B cell (primary cell): ENCODE measurements at regions not wholly inside any gene's neighbourhood (a gene's known extent, or its start where the extent isn't known, plus 50 kb on each side); places are given as distances from the start of the nearest gene placed in this dataset.

Source experiments
- ATAC-seq: fragments of 200-7000 bp; cut with Tn5 transposase; one replicate; pipeline ENCODE4 v1.10.0; 2021; ENCODE audit warnings: low read depth, mild to moderate bottlenecking, moderate number of reproducible peaks, moderate library complexity
- CTCF ChIA-PET: fragments of 350-600 bp; sonication (Branson Sonifier 250); formaldehyde crosslinking; loops from one replicate; lab custom pipeline; 2021; ENCODE audit warnings: antibody characterized with exemption, inconsistent platforms; lab: Charles Lee
- POLR2A ChIA-PET: fragments of 350-600 bp; sonication (Branson Sonifier 250); formaldehyde crosslinking; loops from one replicate; lab custom pipeline; 2021; ENCODE audit warnings: antibody characterized with exemption; lab: Charles Lee
- DNase-seq: peaks from one replicate; pipeline ENCODE4 v3.0.0; 2013
- H2AFZ ChIP-seq: 2 replicates; pipeline ENCODE4 v1.6.1; 2012; ENCODE audit warnings: mild to moderate bottlenecking, low read depth, low read length; ENCODE audit not compliant: insufficient read depth, poor library complexity, severe bottlenecking
- H3K27ac ChIP-seq, 2 donors: 1 replicate in 1 of 2; 2 replicates in 1 of 2; pipeline ENCODE4 v1.5.1; 2012 to 2013; ENCODE audit warnings: low read length in 2 of 2, mild to moderate bottlenecking in 2 of 2, moderate library complexity in 1 of 2
- H3K27me3 ChIP-seq, 4 experiments: fragments of 200-600 bp in 1 of 4; sonication (generic) in 1 of 4; replicated peaks in 1 of 4; 1 replicate in 2 of 4; 2 replicates in 2 of 4; pipeline versions ENCODE4 v1.6.1 to v1.7.0; 2013 to 2016; ENCODE audit warnings: low read length in 3 of 4, mild to moderate bottlenecking in 2 of 4, mixed read lengths in 1 of 4, moderate library complexity in 1 of 4; ENCODE audit not compliant: insufficient read depth in 4 of 4, control insufficient read depth in 3 of 4; ENCODE audit errors: control extremely low read depth in 1 of 4
- H3K36me3 ChIP-seq, 2 experiments: replicated peaks in 1 of 2; 1 replicate in 1 of 2; 2 replicates in 1 of 2; pipeline versions ENCODE4 v1.6.1 to v1.7.1; 2013; ENCODE audit warnings: low read length in 1 of 2; ENCODE audit not compliant: insufficient read depth in 2 of 2, control insufficient read depth in 1 of 2; ENCODE audit errors: control extremely low read depth in 1 of 2, extremely low read depth in 1 of 2
- H3K4me1 ChIP-seq, 2 donors: fragments of 200-600 bp in 1 of 2; sonication (generic) in 1 of 2; 1 replicate in 1 of 2; 2 replicates in 1 of 2; pipeline versions ENCODE4 v1.5.1 to v1.6.1; 2013 to 2017; ENCODE audit warnings: low read length in 2 of 2; ENCODE audit not compliant: control insufficient read depth in 2 of 2, insufficient read depth in 2 of 2
- H3K4me2 ChIP-seq: replicated peaks from 2 replicates; pipeline ENCODE3; 2012; ENCODE audit warnings: mild to moderate bottlenecking, low read depth, low read length; ENCODE audit not compliant: poor library complexity, severe bottlenecking
- H3K4me3 ChIP-seq, 5 experiments: fragments of 200-600 bp in 1 of 5; sonication (generic) in 1 of 5; 1 replicate in 3 of 5; 2 replicates in 2 of 5; pipeline versions ENCODE4 v1.5.1 to v1.7.0; 2011 to 2016; ENCODE audit warnings: low read length in 4 of 5, mild to moderate bottlenecking in 4 of 5, low read depth in 2 of 5, control low read depth in 1 of 5, moderate library complexity in 1 of 5; ENCODE audit not compliant: insufficient read depth in 1 of 5; ENCODE audit errors: control extremely low read depth in 1 of 5, extremely low read depth in 1 of 5
- H3K79me2 ChIP-seq: fragments of 200-600 bp; sonication (generic); one replicate; pipeline ENCODE4 v1.6.0; 2016; ENCODE audit warnings: low read length; ENCODE audit not compliant: control insufficient read depth, insufficient read depth
- H3K9ac ChIP-seq: fragments of 200-600 bp; sonication (generic); 2 replicates; pipeline ENCODE4 v1.6.1; 2017; ENCODE audit warnings: mild to moderate bottlenecking, low read length, moderate library complexity
- H3K9me3 ChIP-seq, 3 donors: one replicate each; pipeline versions ENCODE4 v1.6.1 to v1.7.1; 2013; ENCODE audit warnings: low read length in 2 of 3; ENCODE audit not compliant: control insufficient read depth in 2 of 3, insufficient read depth in 1 of 3; ENCODE audit errors: control extremely low read depth in 1 of 3
- H4K20me1 ChIP-seq: 2 replicates; pipeline ENCODE4 v1.6.0; 2012; ENCODE audit warnings: mild to moderate bottlenecking, low read length; ENCODE audit not compliant: insufficient read depth, control insufficient read depth, poor library complexity, severe bottlenecking
- H3K27ac Mint-ChIP-seq: one replicate; pipeline ENCODE4 v1.8.0; 2021; ENCODE audit warnings: mixed read lengths
- H3K27me3 Mint-ChIP-seq: one replicate; pipeline ENCODE4 v1.8.0; 2021; ENCODE audit warnings: mixed read lengths
- H3K4me1 Mint-ChIP-seq: one replicate; pipeline ENCODE4 v1.8.0; 2021; ENCODE audit warnings: mixed read lengths
- H3K4me3 Mint-ChIP-seq: one replicate; pipeline ENCODE4 v1.8.0; 2021; ENCODE audit warnings: mixed read lengths
- H3K9me3 Mint-ChIP-seq: one replicate; pipeline ENCODE4 v1.8.0; 2022; ENCODE audit warnings: mixed read lengths; ENCODE audit not compliant: insufficient read depth
- EZH2 ChIP-seq: IDR thresholded peaks from 2 replicates; pipeline ENCODE4 v1.6.1; 2012; ENCODE audit warnings: borderline replicate concordance, low read depth, mild to moderate bottlenecking, moderate library complexity, low read length; ENCODE audit not compliant: insufficient read depth, poor library complexity, severe bottlenecking
- WGBS: methylation state at CpG from one replicate; pipeline ENCODE4 v1.1.5; 2013; ENCODE audit warnings: missing lambda C conversion rate; ENCODE audit not compliant: insufficient coverage; 5-methylcytosine and 5-hydroxymethylcytosine counted together
- intact Hi-C: fragments of 100-400 bp; cut with micrococcal nuclease; formaldehyde crosslinking; loops from one replicate; pipeline ENCODE4 v1.10.0; 2022
- TF ChIP-seq, protein P1 (sequence below): fragments of 200-600 bp; IDR thresholded peaks from one replicate; pipeline ENCODE4 v1.8.0; 2022; ENCODE audit warnings: antibody characterized with exemption, mild to moderate bottlenecking

DNA sequence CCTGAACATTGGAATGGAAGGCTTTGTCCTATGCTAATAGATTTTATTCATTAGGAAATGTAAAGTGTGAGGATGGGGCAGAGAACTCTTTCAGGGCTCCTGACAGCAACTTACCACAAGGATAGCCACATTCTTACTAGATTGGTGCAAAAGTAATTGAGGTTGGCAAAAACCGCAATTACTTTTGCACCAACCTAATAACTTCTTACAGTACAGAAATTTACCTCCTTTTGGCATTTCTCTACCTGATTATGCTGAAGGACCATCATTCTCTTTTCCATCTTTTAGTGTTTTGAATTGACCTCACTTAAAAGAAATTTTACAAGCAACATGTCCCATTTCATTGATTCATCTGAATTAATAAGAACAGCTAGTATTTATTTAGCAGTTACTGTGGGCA is 109.2 kb upstream of the AP1S2 start:
- Histone ChIP-seq H3K79me2 (no peaks in the 10 kb centered on the region), H3K27me3 (no peaks in the 10 kb centered on the region), H3K4me2 (no peak overlapping the region), H2AFZ (no peak overlapping the region), H3K27ac (no peak overlapping the region), H3K9me3 (no peaks in the 10 kb centered on the region), H3K9ac (no peak overlapping the region), H4K20me1 (no peaks in the 10 kb centered on the region), H3K36me3 (no peaks in the 10 kb centered on the region), H3K4me1 (no peaks in the 10 kb centered on the region), H3K4me3 (no peak overlapping the region)
- ChIA-PET POLR2A (no interaction called here), CTCF (no interaction called here)
- Mint-ChIP-seq H3K4me3 (no peak overlapping the region), H3K27me3 (no peaks in the 10 kb centered on the region), H3K27ac (no peak overlapping the region), H3K4me1 (no peaks in the 10 kb centered on the region), H3K9me3 (no peaks in the 10 kb centered on the region)
- ATAC-seq (no peak), DNase-seq (no peak)
- no CpG with 5 or more reads among the region's 1 CpG for WGBS
- TF ChIP-seq, protein P1, sequence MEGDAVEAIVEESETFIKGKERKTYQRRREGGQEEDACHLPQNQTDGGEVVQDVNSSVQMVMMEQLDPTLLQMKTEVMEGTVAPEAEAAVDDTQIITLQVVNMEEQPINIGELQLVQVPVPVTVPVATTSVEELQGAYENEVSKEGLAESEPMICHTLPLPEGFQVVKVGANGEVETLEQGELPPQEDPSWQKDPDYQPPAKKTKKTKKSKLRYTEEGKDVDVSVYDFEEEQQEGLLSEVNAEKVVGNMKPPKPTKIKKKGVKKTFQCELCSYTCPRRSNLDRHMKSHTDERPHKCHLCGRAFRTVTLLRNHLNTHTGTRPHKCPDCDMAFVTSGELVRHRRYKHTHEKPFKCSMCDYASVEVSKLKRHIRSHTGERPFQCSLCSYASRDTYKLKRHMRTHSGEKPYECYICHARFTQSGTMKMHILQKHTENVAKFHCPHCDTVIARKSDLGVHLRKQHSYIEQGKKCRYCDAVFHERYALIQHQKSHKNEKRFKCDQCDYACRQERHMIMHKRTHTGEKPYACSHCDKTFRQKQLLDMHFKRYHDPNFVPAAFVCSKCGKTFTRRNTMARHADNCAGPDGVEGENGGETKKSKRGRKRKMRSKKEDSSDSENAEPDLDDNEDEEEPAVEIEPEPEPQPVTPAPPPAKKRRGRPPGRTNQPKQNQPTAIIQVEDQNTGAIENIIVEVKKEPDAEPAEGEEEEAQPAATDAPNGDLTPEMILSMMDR: no peak
- TF ChIP-seq EZH2: no peak
- intact Hi-C loops: no loop called here

DNA sequence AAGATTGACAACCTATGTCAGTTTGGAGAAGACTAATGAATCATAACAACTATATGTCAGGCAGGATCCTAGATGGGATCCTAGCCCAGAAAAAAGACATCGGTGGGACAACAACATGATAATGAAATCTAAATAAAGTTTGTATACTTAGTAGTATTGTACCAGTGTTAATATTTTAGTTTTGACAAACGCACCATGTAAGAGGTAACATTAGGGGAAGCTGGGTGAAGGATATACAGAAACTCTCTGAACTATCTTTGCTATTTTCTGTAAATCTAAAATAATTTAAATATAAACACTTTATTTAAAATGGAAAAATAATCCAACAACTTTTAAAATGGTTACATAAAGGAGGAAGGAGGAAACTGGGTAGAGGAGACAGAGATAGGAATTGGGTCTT is 105.6 kb upstream of the AP1S2 start:
- Histone ChIP-seq H3K9me3 (no peaks in the 10 kb centered on the region), H3K9ac (no peak overlapping the region), H3K36me3 (no peaks in the 10 kb centered on the region), H4K20me1 (no peaks in the 10 kb centered on the region), H3K4me3 (no peak overlapping the region), H3K79me2 (no peaks in the 10 kb centered on the region), H3K27ac (no peak overlapping the region), H3K4me2 (no peak overlapping the region), H3K4me1 (no peaks in the 10 kb centered on the region), H2AFZ (no peak overlapping the region), H3K27me3 (no peaks in the 10 kb centered on the region)
- no peaks in the 10 kb centered on the region for H3K9me3 Mint-ChIP-seq
- ATAC-seq: no peak
- intact Hi-C loops: no loop called here
- no CpG with 5 or more reads among the region's 2 CpGs for WGBS
- CTCF ChIA-PET: no interaction called here
- POLR2A ChIA-PET: no interaction called here
- no peak for TF ChIP-seq EZH2
- TF ChIP-seq, protein P1: no peak
- H3K27me3 Mint-ChIP-seq: no peaks in the 10 kb centered on the region
- no peak overlapping the region for H3K4me3 Mint-ChIP-seq
- no peaks in the 10 kb centered on the region for H3K4me1 Mint-ChIP-seq
- H3K27ac Mint-ChIP-seq: no peak overlapping the region
- DNase-seq: no peak
